ENCODE measurements at regions not wholly inside any gene's neighbourhood (a gene's known extent, or its start where the extent isn't known, plus 50 kb on each side); places are given as distances from the start of the nearest gene placed in this dataset.

DNA sequence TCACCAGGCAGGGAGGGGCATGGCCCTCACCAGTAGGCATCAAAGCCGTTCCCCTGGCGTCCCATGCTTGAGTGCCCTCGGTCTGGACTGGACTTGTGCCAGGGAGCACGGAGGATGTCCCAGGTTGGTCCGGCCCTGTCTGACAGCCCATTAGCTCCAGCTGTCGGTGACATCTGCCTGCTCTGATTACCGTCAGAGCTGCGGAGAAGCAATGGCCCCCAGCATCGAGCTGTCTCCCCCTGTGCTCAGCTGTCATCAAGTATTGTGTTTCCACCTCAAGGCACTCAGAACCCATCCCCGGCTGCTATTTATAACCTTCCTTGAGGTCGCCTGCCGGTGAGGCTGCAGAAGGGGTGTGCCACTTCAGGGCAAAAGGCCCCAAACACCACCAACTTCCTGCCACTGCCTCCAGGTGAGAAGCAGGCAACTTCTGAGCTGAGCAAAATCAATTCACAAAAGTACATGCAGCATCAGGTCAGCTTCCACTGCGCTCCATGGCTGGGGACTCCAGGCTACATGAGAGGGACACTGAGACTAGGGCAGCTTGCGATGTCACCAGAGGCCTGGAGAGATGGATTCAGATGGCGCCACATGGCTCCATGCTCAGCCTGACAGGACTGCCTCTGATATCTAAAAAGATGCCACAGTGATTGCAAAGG is 142.7 kb downstream of the C5orf15 start:
- no peak for TF ChIP-seq ZNF70 (CRISPR knock-in tag; IDR thresholded peaks at IDR 0.05)
- TF ChIP-seq, protein P1, sequence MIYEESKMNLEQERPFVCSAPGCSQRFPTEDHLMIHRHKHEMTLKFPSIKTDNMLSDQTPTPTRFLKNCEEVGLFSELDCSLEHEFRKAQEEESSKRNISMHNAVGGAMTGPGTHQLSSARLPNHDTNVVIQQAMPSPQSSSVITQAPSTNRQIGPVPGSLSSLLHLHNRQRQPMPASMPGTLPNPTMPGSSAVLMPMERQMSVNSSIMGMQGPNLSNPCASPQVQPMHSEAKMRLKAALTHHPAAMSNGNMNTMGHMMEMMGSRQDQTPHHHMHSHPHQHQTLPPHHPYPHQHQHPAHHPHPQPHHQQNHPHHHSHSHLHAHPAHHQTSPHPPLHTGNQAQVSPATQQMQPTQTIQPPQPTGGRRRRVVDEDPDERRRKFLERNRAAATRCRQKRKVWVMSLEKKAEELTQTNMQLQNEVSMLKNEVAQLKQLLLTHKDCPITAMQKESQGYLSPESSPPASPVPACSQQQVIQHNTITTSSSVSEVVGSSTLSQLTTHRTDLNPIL (CRISPR knock-in tag; IDR thresholded peaks at IDR 0.05; ENCODE audit: low read depth), result no peak
- no peak for TF ChIP-seq ZFP30 (CRISPR knock-in tag; IDR thresholded peaks at IDR 0.05)
- no peak for TF ChIP-seq ZNF8 (CRISPR knock-in tag; IDR thresholded peaks at IDR 0.05)
- no peak for TF ChIP-seq OSR1 (CRISPR knock-in tag; IDR thresholded peaks at IDR 0.05)
- no peak for TF ChIP-seq ARNTL (CRISPR knock-in tag; IDR thresholded peaks at IDR 0.05; ENCODE audit: borderline replicate concordance, low read depth)
- no peak for TF ChIP-seq SNAI2 (CRISPR knock-in tag; IDR thresholded peaks at IDR 0.05)
- no peak for TF ChIP-seq ISL1 (CRISPR knock-in tag; IDR thresholded peaks at IDR 0.05)
- TF ChIP-seq, protein P2, sequence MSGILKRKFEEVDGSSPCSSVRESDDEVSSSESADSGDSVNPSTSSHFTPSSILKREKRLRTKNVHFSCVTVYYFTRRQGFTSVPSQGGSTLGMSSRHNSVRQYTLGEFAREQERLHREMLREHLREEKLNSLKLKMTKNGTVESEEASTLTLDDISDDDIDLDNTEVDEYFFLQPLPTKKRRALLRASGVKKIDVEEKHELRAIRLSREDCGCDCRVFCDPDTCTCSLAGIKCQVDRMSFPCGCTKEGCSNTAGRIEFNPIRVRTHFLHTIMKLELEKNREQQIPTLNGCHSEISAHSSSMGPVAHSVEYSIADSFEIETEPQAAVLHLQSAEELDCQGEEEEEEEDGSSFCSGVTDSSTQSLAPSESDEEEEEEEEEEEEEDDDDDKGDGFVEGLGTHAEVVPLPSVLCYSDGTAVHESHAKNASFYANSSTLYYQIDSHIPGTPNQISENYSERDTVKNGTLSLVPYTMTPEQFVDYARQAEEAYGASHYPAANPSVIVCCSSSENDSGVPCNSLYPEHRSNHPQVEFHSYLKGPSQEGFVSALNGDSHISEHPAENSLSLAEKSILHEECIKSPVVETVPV (CRISPR knock-in tag; IDR thresholded peaks at IDR 0.05), result no peak
- TF ChIP-seq ESRRG (CRISPR knock-in tag; IDR thresholded peaks at IDR 0.05), result no peak
- TF ChIP-seq RARB (CRISPR knock-in tag; IDR thresholded peaks at IDR 0.05), result no peak
- TF ChIP-seq PPARA (CRISPR knock-in tag; IDR thresholded peaks at IDR 0.05; ENCODE audit: borderline replicate concordance), result no peak
- TF ChIP-seq, protein P3, sequence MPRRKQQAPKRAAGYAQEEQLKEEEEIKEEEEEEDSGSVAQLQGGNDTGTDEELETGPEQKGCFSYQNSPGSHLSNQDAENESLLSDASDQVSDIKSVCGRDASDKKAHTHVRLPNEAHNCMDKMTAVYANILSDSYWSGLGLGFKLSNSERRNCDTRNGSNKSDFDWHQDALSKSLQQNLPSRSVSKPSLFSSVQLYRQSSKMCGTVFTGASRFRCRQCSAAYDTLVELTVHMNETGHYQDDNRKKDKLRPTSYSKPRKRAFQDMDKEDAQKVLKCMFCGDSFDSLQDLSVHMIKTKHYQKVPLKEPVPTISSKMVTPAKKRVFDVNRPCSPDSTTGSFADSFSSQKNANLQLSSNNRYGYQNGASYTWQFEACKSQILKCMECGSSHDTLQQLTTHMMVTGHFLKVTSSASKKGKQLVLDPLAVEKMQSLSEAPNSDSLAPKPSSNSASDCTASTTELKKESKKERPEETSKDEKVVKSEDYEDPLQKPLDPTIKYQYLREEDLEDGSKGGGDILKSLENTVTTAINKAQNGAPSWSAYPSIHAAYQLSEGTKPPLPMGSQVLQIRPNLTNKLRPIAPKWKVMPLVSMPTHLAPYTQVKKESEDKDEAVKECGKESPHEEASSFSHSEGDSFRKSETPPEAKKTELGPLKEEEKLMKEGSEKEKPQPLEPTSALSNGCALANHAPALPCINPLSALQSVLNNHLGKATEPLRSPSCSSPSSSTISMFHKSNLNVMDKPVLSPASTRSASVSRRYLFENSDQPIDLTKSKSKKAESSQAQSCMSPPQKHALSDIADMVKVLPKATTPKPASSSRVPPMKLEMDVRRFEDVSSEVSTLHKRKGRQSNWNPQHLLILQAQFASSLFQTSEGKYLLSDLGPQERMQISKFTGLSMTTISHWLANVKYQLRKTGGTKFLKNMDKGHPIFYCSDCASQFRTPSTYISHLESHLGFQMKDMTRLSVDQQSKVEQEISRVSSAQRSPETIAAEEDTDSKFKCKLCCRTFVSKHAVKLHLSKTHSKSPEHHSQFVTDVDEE (CRISPR knock-in tag; IDR thresholded peaks at IDR 0.05), result no peak
- no peak for TF ChIP-seq TCF4 (CRISPR knock-in tag; IDR thresholded peaks at IDR 0.05; ENCODE audit: borderline replicate concordance)
- no peak for ATAC-seq

DNA sequence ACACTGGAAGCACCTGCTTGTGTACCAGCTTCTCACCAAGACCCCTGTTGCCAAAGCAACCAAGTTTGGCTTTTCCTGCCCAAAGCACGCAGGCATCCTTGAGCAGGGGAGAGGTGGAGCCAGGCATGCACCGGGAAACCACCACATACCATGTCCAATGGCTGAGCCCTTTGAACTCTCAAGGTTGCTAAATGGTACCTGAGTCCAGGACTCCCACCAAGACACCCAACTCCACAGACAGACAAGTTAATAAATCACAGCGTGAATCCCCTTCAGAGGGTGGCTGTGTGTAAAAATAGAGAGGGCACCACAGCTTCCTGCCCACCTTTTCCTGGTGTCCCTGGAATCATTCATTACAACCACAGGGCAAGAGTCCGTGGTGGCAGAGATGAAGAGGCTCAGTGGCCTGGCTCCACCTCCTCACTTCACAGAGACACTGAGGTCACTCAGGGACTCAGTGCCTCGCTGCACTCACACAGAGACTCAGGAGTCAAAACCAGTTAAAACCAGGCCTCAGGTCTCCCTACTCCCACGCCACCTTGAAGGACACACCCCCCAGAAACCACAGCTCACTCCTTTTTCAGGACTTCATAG is 143.7 kb downstream of the C5orf15 start:
- no peak for ATAC-seq

DNA sequence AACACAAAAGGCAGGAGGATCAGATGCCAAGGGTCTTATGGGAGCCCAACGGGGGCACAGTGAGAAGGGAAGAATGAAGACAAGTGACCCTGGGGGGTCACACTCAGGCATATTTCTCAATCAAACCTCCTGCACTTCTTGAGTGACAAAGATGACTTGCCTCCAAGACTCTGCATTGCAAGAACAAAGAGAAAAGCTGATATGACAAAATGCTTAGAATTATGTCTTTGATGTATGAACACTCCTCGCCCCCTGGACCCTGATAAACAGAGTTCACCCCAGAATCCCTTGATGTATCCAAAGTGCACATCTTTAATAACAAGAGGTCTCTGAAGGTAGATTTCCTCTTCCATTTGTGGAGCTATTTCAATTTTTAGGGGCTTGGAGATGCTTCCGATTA is 146.5 kb downstream of the C5orf15 start:
- no peak for TF ChIP-seq PPARA (CRISPR knock-in tag; IDR thresholded peaks at IDR 0.05; ENCODE audit: borderline replicate concordance)
- TF ChIP-seq, protein P1 (CRISPR knock-in tag; IDR thresholded peaks at IDR 0.05; ENCODE audit: low read depth), result no peak
- TF ChIP-seq, protein P4, sequence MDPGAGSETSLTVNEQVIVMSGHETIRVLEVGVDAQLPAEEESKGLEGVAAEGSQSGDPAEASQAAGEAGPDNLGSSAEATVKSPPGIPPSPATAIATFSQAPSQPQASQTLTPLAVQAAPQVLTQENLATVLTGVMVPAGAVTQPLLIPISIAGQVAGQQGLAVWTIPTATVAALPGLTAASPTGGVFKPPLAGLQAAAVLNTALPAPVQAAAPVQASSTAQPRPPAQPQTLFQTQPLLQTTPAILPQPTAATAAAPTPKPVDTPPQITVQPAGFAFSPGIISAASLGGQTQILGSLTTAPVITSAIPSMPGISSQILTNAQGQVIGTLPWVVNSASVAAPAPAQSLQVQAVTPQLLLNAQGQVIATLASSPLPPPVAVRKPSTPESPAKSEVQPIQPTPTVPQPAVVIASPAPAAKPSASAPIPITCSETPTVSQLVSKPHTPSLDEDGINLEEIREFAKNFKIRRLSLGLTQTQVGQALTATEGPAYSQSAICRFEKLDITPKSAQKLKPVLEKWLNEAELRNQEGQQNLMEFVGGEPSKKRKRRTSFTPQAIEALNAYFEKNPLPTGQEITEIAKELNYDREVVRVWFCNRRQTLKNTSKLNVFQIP (CRISPR knock-in tag; IDR thresholded peaks at IDR 0.05; ENCODE audit: borderline replicate concordance, low read depth), result no peak
- TF ChIP-seq ESRRG (CRISPR knock-in tag; IDR thresholded peaks at IDR 0.05), result no peak
- no peak for TF ChIP-seq ZNF70 (CRISPR knock-in tag; IDR thresholded peaks at IDR 0.05)
- TF ChIP-seq BACH2 (CRISPR knock-in tag; IDR thresholded peaks at IDR 0.05; ENCODE audit: borderline replicate concordance), result no peak
- TF ChIP-seq SNAI2 (CRISPR knock-in tag; IDR thresholded peaks at IDR 0.05), result no peak
- no peak for TF ChIP-seq CSDC2 (CRISPR knock-in tag; IDR thresholded peaks at IDR 0.05)
- TF ChIP-seq TCF4 (CRISPR knock-in tag; IDR thresholded peaks at IDR 0.05; ENCODE audit: borderline replicate concordance), result no peak
- TF ChIP-seq ZFP30 (CRISPR knock-in tag; IDR thresholded peaks at IDR 0.05), result no peak
- no peak for TF ChIP-seq OSR1 (CRISPR knock-in tag; IDR thresholded peaks at IDR 0.05)
- TF ChIP-seq, protein P5, sequence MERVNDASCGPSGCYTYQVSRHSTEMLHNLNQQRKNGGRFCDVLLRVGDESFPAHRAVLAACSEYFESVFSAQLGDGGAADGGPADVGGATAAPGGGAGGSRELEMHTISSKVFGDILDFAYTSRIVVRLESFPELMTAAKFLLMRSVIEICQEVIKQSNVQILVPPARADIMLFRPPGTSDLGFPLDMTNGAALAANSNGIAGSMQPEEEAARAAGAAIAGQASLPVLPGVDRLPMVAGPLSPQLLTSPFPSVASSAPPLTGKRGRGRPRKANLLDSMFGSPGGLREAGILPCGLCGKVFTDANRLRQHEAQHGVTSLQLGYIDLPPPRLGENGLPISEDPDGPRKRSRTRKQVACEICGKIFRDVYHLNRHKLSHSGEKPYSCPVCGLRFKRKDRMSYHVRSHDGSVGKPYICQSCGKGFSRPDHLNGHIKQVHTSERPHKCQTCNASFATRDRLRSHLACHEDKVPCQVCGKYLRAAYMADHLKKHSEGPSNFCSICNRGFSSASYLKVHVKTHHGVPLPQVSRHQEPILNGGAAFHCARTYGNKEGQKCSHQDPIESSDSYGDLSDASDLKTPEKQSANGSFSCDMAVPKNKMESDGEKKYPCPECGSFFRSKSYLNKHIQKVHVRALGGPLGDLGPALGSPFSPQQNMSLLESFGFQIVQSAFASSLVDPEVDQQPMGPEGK (CRISPR knock-in tag; IDR thresholded peaks at IDR 0.05; ENCODE audit: borderline replicate concordance), result no peak

More for the DNA sequence above, 143.7 kb downstream of the C5orf15 start:
- TF ChIP-seq, protein P3 (CRISPR knock-in tag; IDR thresholded peaks at IDR 0.05), result no peak

More for the DNA sequence above, 146.5 kb downstream of the C5orf15 start:
- ATAC-seq, result no peak
